ENCODE measurements at regions not wholly inside any gene's neighbourhood (a gene's known extent, or its start where the extent isn't known, plus 50 kb on each side); places are given as distances from the start of the nearest gene placed in this dataset.

- no peak overlapping the region for H3K27ac ChIP-seq (ENCODE audit: control insufficient read depth, insufficient read depth)
- 6% methylated on average over 2 of the region's 2 CpGs for WGBS (ENCODE audit: insufficient coverage, insufficient replicate concordance, low lambda C conversion rate, missing lambda C conversion rate)
- H3K4me3 ChIP-seq: no peak overlapping the region
- ChIA-PET RAD21 (ENCODE audit: unreplicated experiment) (no interaction called here), POLR2A (no interaction called here), SMC1A (ENCODE audit: uncharacterized antibody, unreplicated experiment) (no interaction called here), CTCF (no interaction called here)
- FAIRE-seq: no peak
- no peak overlapping the region for H2AFZ ChIP-seq (ENCODE audit: control insufficient read depth, low read depth, low read length)
- no peak overlapping the region for H3K4me2 ChIP-seq (ENCODE audit: control insufficient read depth, insufficient read depth)
- intact Hi-C loops (cut with micrococcal nuclease; ENCODE audit: unreplicated experiment): no loop called here
- no peaks in the 10 kb centered on the region for H3K4me1 ChIP-seq (ENCODE audit: control insufficient read depth, insufficient read depth, low read length)
- no peak overlapping the region for H3K9ac ChIP-seq (ENCODE audit: control insufficient read depth, insufficient read depth, low read length)
- H3K79me2 ChIP-seq (ENCODE audit: control insufficient read depth, insufficient read depth, low read length): no peaks in the 10 kb centered on the region
- BruUV-seq (replicated peaks): no TSS peak
- H4K20me1 ChIP-seq (ENCODE audit: control insufficient read depth, insufficient read depth): no peaks in the 10 kb centered on the region
- no peak for DNase-seq (ENCODE audit: low read depth, low spot score)
- H3K36me3 ChIP-seq (ENCODE audit: control insufficient read depth in 2 of 2, insufficient read depth in 2 of 2, low read length in 1 of 2): no peaks in the 10 kb centered on the region
- in situ Hi-C loops (cut with MboI): no loop called here
- TF ChIP-seq NR2C2 (IDR thresholded peaks at IDR 0.05; ENCODE audit: borderline replicate concordance, control insufficient read depth, insufficient read length, low read depth): no peak
- TF ChIP-seq BCL11A (IDR thresholded peaks at IDR 0.05; ENCODE audit: low read depth, low read length): no peak
- no peak for TF ChIP-seq SMARCA5 (IDR thresholded peaks at IDR 0.05)
- TF ChIP-seq POLR2AphosphoS5 (IDR thresholded peaks at IDR 0.05; ENCODE audit: low read length): no peak
- no peak for TF ChIP-seq PAX5 (IDR thresholded peaks at IDR 0.05; ENCODE audit: borderline replicate concordance, low read depth, low read length)
- no peak for TF ChIP-seq ZBTB11 (CRISPR knock-in tag; IDR thresholded peaks at IDR 0.05)
- TF ChIP-seq POLR2AphosphoS2 (IDR thresholded peaks at IDR 0.05; ENCODE audit: low read depth, low read length): no peak
- TF ChIP-seq EZH2 (IDR thresholded peaks at IDR 0.05; ENCODE audit: borderline replicate concordance, control insufficient read depth, low read depth, low read length): no peak
- TF ChIP-seq CREB1 (IDR thresholded peaks at IDR 0.05; ENCODE audit: low read depth): no peak
- no peak for TF ChIP-seq CBFB (IDR thresholded peaks at IDR 0.05; ENCODE audit: low read depth)
- TF ChIP-seq RFX5 (IDR thresholded peaks at IDR 0.05; ENCODE audit: low read depth, low read length): no peak
- no peak for TF ChIP-seq BACH1 (IDR thresholded peaks at IDR 0.05; ENCODE audit: borderline replicate concordance)
- TF ChIP-seq MEF2B (IDR thresholded peaks at IDR 0.05; ENCODE audit: partially characterized antibody, poor library complexity, severe bottlenecking): no peak
- TF ChIP-seq ZNF622 (IDR thresholded peaks at IDR 0.05): no peak
- H3K9me3 ChIP-seq (replicated peaks; ENCODE audit: control insufficient read depth, insufficient read depth, low read length): no peaks in the 10 kb centered on the region
- no peak for ATAC-seq
- no peaks in the 10 kb centered on the region for H3K27me3 ChIP-seq (replicated peaks in 1 of 2; ENCODE audit: control insufficient read depth in 2 of 2, insufficient read depth in 2 of 2, low read length in 1 of 2)
These were observed 281.5 kb upstream of the DPPA4 start for GRCh38 chr3:109618766-109619378.

All from GM12878 (cell line).